Inflammatory macrophage (primary cell): ENCODE measurements at regions not wholly inside any gene's neighbourhood (a gene's known extent, or its start where the extent isn't known, plus 50 kb on each side); places are given as distances from the start of the nearest gene placed in this dataset.

Source experiments
- DNase-seq, 2 donors: peaks; one replicate each; pipeline ENCODE4 v3.0.0-alpha.2; 2020 to 2022

DNA sequence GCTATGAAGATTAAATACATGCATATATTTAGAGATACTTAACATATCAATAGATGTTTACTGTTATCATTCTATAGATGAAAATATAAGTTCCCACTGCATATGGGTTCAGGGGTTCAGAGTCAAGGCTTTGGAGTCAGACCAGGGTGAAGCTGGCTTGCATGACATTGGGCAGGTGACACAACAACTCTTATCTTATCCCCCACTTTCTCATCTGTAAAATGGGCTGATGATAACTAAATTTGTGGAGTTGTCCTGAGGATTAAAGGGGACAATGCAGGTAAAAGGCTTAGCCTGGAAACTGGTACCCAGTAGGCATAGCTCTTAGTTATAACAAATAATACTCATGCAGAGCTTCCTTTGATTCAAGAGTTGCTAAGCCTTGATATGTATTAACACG, 72.6 kb upstream of the BRINP1 start:
- DNase-seq = no peak

- DNase-seq = no peak
Measured at GRCh38 chr9:119441338-119441737, 72.1 kb upstream of the BRINP1 start.

GRCh38 chr9:119436261-119436660, 67.0 kb upstream of the BRINP1 start:
- DNase-seq = no peak

GRCh38 chr9:119435076-119435475, 65.8 kb upstream of the BRINP1 start:
- no peak for DNase-seq

DNA sequence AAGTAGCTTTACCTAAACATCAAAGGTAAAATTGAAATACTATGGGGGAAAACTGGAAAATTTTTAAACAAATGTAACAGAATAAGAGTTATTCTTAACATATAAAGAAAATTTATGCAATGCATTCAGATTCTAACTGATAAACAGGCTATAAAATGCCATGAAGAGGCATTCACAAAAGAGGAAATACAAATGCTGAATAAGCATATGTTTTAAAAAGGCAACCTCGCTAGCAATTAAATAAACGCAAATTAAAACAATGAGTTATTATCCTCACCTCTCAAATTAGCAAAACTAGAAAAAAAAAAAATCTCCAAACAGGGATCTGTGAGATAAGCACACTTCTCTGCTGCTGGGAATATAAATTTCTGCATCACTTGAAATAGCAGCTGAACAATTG, 63.2 kb upstream of the BRINP1 start:
- no peak for DNase-seq

DNA sequence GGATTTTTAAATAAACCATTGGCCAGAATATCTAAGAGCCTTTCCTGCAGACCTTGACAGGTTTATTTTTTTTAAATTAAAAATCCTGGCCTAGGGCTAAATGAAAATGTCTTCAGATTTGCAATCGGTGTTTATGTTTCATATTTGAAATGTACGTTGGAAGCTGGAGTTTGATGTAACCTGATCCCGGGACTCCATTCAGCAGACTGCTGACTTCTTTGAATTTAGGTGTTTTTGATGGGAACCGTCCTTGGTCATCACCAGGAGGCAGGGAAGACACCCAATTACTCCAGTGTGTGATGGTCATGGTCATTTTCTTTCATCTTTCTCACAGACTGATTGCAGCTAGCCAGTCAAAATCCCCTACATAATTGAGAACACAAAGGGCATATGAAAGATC, 60.1 kb upstream of the BRINP1 start:
- no peak for DNase-seq

GRCh38 chr9:119420231-119420630, 51.0 kb upstream of the BRINP1 start:
- DNase-seq = no peak
